ENCODE measurements at regions not wholly inside any gene's neighbourhood (a gene's known extent, or its start where the extent isn't known, plus 50 kb on each side); places are given as distances from the start of the nearest gene placed in this dataset.

GRCh38 chr7:46317256-46317655 is 396.2 kb upstream of the IGFBP3 start (continued):
- TF ChIP-seq, protein P1, sequence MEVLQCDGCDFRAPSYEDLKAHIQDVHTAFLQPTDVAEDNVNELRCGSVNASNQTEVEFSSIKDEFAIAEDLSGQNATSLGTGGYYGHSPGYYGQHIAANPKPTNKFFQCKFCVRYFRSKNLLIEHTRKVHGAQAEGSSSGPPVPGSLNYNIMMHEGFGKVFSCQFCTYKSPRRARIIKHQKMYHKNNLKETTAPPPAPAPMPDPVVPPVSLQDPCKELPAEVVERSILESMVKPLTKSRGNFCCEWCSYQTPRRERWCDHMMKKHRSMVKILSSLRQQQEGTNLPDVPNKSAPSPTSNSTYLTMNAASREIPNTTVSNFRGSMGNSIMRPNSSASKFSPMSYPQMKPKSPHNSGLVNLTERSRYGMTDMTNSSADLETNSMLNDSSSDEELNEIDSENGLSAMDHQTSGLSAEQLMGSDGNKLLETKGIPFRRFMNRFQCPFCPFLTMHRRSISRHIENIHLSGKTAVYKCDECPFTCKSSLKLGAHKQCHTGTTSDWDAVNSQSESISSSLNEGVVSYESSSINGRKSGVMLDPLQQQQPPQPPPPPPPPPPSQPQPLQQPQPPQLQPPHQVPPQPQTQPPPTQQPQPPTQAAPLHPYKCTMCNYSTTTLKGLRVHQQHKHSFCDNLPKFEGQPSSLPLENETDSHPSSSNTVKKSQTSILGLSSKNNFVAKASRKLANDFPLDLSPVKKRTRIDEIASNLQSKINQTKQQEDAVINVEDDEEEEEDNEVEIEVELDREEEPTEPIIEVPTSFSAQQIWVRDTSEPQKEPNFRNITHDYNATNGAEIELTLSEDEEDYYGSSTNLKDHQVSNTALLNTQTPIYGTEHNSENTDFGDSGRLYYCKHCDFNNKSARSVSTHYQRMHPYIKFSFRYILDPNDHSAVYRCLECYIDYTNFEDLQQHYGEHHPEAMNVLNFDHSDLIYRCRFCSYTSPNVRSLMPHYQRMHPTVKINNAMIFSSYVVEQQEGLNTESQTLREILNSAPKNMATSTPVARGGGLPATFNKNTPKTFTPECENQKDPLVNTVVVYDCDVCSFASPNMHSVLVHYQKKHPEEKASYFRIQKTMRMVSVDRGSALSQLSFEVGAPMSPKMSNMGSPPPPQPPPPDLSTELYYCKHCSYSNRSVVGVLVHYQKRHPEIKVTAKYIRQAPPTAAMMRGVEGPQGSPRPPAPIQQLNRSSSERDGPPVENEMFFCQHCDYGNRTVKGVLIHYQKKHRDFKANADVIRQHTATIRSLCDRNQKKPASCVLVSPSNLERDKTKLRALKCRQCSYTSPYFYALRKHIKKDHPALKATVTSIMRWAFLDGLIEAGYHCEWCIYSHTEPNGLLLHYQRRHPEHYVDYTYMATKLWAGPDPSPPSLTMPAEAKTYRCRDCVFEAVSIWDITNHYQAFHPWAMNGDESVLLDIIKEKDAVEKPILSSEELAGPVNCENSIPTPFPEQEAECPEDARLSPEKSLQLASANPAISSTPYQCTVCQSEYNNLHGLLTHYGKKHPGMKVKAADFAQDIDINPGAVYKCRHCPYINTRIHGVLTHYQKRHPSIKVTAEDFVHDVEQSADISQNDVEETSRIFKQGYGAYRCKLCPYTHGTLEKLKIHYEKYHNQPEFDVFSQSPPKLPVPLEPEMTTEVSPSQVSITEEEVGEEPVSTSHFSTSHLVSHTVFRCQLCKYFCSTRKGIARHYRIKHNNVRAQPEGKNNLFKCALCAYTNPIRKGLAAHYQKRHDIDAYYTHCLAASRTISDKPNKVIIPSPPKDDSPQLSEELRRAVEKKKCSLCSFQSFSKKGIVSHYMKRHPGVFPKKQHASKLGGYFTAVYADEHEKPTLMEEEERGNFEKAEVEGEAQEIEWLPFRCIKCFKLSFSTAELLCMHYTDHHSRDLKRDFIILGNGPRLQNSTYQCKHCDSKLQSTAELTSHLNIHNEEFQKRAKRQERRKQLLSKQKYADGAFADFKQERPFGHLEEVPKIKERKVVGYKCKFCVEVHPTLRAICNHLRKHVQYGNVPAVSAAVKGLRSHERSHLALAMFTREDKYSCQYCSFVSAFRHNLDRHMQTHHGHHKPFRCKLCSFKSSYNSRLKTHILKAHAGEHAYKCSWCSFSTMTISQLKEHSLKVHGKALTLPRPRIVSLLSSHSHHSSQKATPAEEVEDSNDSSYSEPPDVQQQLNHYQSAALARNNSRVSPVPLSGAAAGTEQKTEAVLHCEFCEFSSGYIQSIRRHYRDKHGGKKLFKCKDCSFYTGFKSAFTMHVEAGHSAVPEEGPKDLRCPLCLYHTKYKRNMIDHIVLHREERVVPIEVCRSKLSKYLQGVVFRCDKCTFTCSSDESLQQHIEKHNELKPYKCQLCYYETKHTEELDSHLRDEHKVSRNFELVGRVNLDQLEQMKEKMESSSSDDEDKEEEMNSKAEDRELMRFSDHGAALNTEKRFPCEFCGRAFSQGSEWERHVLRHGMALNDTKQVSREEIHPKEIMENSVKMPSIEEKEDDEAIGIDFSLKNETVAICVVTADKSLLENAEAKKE (CRISPR knock-in tag; IDR thresholded peaks at IDR 0.05) = no peak
- no peak for TF ChIP-seq ZNF114 (CRISPR knock-in tag; IDR thresholded peaks at IDR 0.05)

- Histone ChIP-seq H3F3A (replicated peaks; ENCODE audit: low read depth) (no peaks in the 10 kb centered on the region), H3K4me1 (ENCODE audit: insufficient read depth) (no peaks in the 10 kb centered on the region), H3K4me2 (no peak overlapping the region), H3K9me2 (ENCODE audit: insufficient read depth) (0 out of 2 replicates have a peak, but pooled peaks cover 3% of the 10 kb centered on the region), H3K4me3 (no peak overlapping the region), H3K27me3 (ENCODE audit: insufficient read depth) (no peaks in the 10 kb centered on the region), H3K79me2 (replicated peaks; ENCODE audit: insufficient read depth) (no peaks in the 10 kb centered on the region), H4K20me1 (replicated peaks; ENCODE audit: insufficient read depth) (no peaks in the 10 kb centered on the region), H3K27ac (ENCODE audit: low read depth) (no peak overlapping the region), H3K36me3 (ENCODE audit: insufficient read depth) (no peaks in the 10 kb centered on the region), H2AFZ (no peak overlapping the region)
- TF ChIP-seq ZNF331 (CRISPR knock-in tag; IDR thresholded peaks at IDR 0.05; ENCODE audit: low read depth) (no peak), CTCF (conservative IDR thresholded peaks at IDR 0.05; ENCODE audit: low read depth in 2 of 2) (no peak), REST (IDR thresholded peaks at IDR 0.05; ENCODE audit: unreplicated experiment) (no peak), NANOG (IDR thresholded peaks at IDR 0.05; ENCODE audit: borderline replicate concordance) (no peak), CREB1 (CRISPR knock-in tag; IDR thresholded peaks at IDR 0.05; ENCODE audit: low read depth) (no peak), EZH2phosphoT487 (IDR thresholded peaks at IDR 0.05; ENCODE audit: unreplicated experiment) (no peak)
- ATAC-seq (no peak), DNase-seq (ENCODE audit: low spot score) (no peak)
- Mint-ChIP-seq H3K36me3 (ENCODE audit: low read depth) (no peaks in the 10 kb centered on the region), H3K9me3 (no peaks in the 10 kb centered on the region), H3K27me3 (ENCODE audit: insufficient read depth, low read depth, poor library complexity) (no peaks in the 10 kb centered on the region), H3K27ac (no peak overlapping the region), H3K4me3 (no peak overlapping the region), H3K4me1 (no peaks in the 10 kb centered on the region)
These were observed 394.8 kb upstream of the IGFBP3 start for GRCh38 chr7:46315891-46316290.
